GM12878 (cell line): ENCODE measurements at regions not wholly inside any gene's neighbourhood (a gene's known extent, or its start where the extent isn't known, plus 50 kb on each side); places are given as distances from the start of the nearest gene placed in this dataset.

Experiments used
- ATAC-seq: fragments of 200-7000 bp; cut with Tn5 transposase; 3 replicates; pipeline ENCODE4 v1.9.1; 2020; ENCODE audit warnings: mild to moderate bottlenecking, moderate library complexity
- BruUV-seq: library from RNA; stranded (reverse); fragments of 400-500 nt; replicated peaks from 2 replicates; lab custom pipeline; 2021; lab: Mats Ljungman, UMichigan
- CTCF ChIA-PET: fragments of 300-600 bp; sonication (Branson Sonifier 250); formaldehyde crosslinking; extraction: SDS; loops from one replicate; lab custom pipeline; 2021; ENCODE audit warnings: inconsistent platforms; lab: Yijun Ruan, JAX
- POLR2A ChIA-PET: fragments of 350-600 bp; formaldehyde crosslinking; extraction: SDS; loops from one replicate; lab custom pipeline; 2021; ENCODE audit warnings: inconsistent platforms; lab: Charles Lee
- RAD21 ChIA-PET: fragments of 300-600 bp; sonication (Branson Sonifier 250); formaldehyde crosslinking; loops from one replicate; lab custom pipeline; 2023; ENCODE audit warnings: antibody characterized with exemption; ENCODE audit not compliant: unreplicated experiment; lab: Charles Lee
- SMC1A ChIA-PET: fragments of 300-600 bp; sonication (Branson Sonifier 250); formaldehyde crosslinking; loops from one replicate; lab custom pipeline; 2023; ENCODE audit not compliant: unreplicated experiment, uncharacterized antibody; lab: Charles Lee
- DNase-seq: peaks from one replicate; pipeline ENCODE4 v3.0.0-alpha.2; 2011; ENCODE audit warnings: low read depth, low spot score
- FAIRE-seq: peaks from 3 replicates; lab custom pipeline; 2011; peaks lifted over from hg19 to GRCh38; lab: Jason Lieb, UNC
- H2AFZ ChIP-seq: 2 replicates; pipeline ENCODE4 v1.6.0; 2011; ENCODE audit warnings: low read depth, low read length, control low read depth; ENCODE audit not compliant: control insufficient read depth
- H3K27ac ChIP-seq: 2 replicates; pipeline ENCODE4 v1.5.1; 2011; ENCODE audit warnings: control low read depth; ENCODE audit not compliant: control insufficient read depth, insufficient read depth
- H3K27me3 ChIP-seq, 2 experiments: replicated peaks in 1 of 2; 2 replicates each; pipeline versions ENCODE4 v1.6.0 to v1.6.1; 2011; ENCODE audit warnings: low read length in 1 of 2; ENCODE audit not compliant: control insufficient read depth in 2 of 2, insufficient read depth in 2 of 2
- H3K36me3 ChIP-seq, 2 experiments: 2 replicates each; pipeline ENCODE4 v1.5.1; 2011; ENCODE audit warnings: low read length in 1 of 2; ENCODE audit not compliant: control insufficient read depth in 2 of 2, insufficient read depth in 2 of 2
- H3K4me1 ChIP-seq: 2 replicates; pipeline ENCODE4 v1.6.1; 2011; ENCODE audit warnings: mild to moderate bottlenecking, low read length, moderate library complexity, mixed read lengths; ENCODE audit not compliant: control insufficient read depth, insufficient read depth
- H3K4me2 ChIP-seq: 2 replicates; pipeline ENCODE4 v1.6.0; 2011; ENCODE audit warnings: control low read depth; ENCODE audit not compliant: control insufficient read depth, insufficient read depth
- H3K4me3 ChIP-seq: fragments of 200-600 bp; sonication (generic); 2 replicates; pipeline ENCODE4 v1.5.1; 2016
- H3K79me2 ChIP-seq: 2 replicates; pipeline ENCODE4 v1.6.0; 2011; ENCODE audit warnings: low read length; ENCODE audit not compliant: control insufficient read depth, insufficient read depth
- H3K9ac ChIP-seq: 2 replicates; pipeline ENCODE4 v1.8.0; 2011; ENCODE audit warnings: low read length, control low read depth, mixed read lengths; ENCODE audit not compliant: control insufficient read depth, insufficient read depth
- H3K9me3 ChIP-seq: replicated peaks from 3 replicates; pipeline ENCODE4 v1.5.1; 2011; ENCODE audit warnings: mild to moderate bottlenecking, low read length; ENCODE audit not compliant: control insufficient read depth, insufficient read depth
- H4K20me1 ChIP-seq: 2 replicates; pipeline ENCODE4 v1.6.0; 2011; ENCODE audit not compliant: control insufficient read depth, insufficient read depth
- GABPA ChIP-seq: IDR thresholded peaks from 2 replicates; pipeline ENCODE4 v1.6.1; 2014; ENCODE audit warnings: antibody characterized with exemption, low read depth, mild to moderate bottlenecking, inconsistent platforms
- STAT1 ChIP-seq: fragments of 450-650 bp; conservative IDR thresholded peaks from 2 replicates; pipeline ENCODE4 v1.6.1; 2014; ENCODE audit warnings: antibody characterized with exemption, mild to moderate bottlenecking
- WGBS: methylation state at CpG from one replicate; pipeline ENCODE4 v1.1.6; 2016; ENCODE audit warnings: low lambda C conversion rate; ENCODE audit not compliant: insufficient replicate concordance, insufficient coverage; ENCODE audit errors: missing lambda C conversion rate; 5-methylcytosine and 5-hydroxymethylcytosine counted together
- in situ Hi-C: fragments of 300-500 bp; cut with MboI; formaldehyde crosslinking; loops from 9 replicates; pipeline ENCODE4 v1.14.3; 2018; ENCODE audit warnings: mixed read lengths
- intact Hi-C: fragments of 100-400 bp; cut with micrococcal nuclease; formaldehyde crosslinking; loops from one replicate; pipeline ENCODE4 v1.14.2; 2022; ENCODE audit not compliant: unreplicated experiment
- TF ChIP-seq, protein P1 (sequence below): IDR thresholded peaks from 2 replicates; pipeline ENCODE4 v1.6.1; 2012; ENCODE audit warnings: low read length, inconsistent platforms

DNA sequence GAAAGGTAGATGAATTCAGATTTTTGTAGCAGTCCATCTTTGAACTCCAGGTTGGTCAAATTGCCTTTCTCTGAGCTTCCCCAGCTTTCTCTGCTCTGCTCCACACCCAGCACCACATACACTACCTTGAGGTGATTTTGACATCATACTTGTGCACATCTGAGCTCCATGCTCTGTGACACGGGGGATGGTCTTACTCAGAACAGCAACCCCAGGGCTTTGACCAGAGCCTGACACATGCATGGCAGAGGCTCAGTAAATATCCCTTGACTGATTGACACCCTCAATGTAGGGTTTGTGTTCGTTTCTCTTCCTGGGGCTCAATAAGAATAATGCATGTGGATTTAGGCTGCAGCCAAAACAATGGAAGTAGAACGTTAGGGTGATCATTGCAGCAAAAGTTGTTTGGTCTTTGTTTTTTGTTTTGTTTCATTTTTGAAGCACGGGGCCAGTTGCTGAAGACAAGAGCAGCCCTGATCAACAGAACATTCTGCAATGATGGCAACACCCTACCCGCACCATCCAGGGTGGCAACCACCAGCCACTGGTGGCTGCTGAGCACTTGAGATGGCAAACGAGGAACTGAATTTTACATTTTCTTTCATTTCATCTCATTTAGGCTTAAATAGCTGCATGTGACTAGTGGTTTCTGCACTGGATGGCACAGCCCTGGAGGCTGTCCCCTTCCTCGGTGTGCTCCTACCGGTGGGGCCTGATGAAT lies 224.8 kb upstream of the TNRC6C start:
- DNase-seq (no peak), FAIRE-seq (no peak), ATAC-seq (no peak)
- BruUV-seq = no TSS peak
- Histone ChIP-seq H3K27ac (no peak overlapping the region), H4K20me1 (no peaks in the 10 kb centered on the region), H2AFZ (no peak overlapping the region), H3K4me1 (no peaks in the 10 kb centered on the region), H3K9me3 (peaks cover 4% of the 10 kb centered on the region; the same call in 1 of the 3 replicates), H3K9ac (no peak overlapping the region), H3K27me3 (no peaks in the 10 kb centered on the region; a peak in 1 of 4 replicates), H3K4me3 (no peak overlapping the region), H3K36me3 (no peaks in the 10 kb centered on the region), H3K79me2 (no peaks in the 10 kb centered on the region), H3K4me2 (no peak overlapping the region)
- SMC1A ChIA-PET = no interaction called here
- in situ Hi-C loops = no loop called here
- CTCF ChIA-PET = no interaction called here
- POLR2A ChIA-PET = no interaction called here
- no peak for TF ChIP-seq STAT1
- WGBS = 43% methylated on average over 8 of the region's 8 CpGs
- RAD21 ChIA-PET = no interaction called here
- intact Hi-C loops = no loop called here

DNA sequence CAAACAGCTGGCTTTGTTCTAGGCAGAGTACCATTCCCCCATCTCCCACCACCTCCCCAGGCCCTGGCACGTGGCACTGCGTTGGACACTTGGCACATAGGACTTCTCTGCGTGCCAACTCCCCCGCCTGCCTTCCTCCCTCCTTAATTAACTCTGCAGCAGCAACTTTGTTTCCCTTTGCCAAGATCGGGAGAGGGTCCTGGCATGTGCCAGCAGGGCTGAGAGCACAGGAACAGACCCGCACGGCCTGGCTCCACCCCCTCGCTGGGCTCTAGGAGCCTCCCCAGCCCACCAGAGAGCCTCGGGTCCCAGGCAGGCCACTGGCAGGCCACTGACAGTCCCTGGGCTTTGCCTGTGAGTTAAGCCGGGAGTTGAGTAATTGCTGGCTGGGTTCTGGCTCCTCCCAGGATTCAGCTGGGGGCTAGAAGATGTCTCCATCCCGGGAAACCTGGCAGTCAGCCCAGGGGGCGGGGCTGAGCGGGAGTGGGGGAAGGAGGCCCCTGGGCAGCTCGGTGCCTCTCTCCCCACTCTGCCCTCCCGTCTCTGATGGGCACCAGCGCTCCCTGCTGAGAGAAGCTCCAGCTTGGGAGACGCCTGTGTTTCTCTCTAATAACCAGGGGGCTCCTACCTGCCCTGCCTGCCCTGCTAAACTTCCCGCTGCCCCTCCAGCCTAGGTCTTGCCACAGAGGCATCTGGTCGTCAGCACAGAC lies 224.0 kb upstream of the TNRC6C start:
- Histone ChIP-seq H3K9me3 (peaks cover 4% of the 10 kb centered on the region; the same call in 1 of the 3 replicates), H3K79me2 (no peaks in the 10 kb centered on the region), H3K4me1 (no peaks in the 10 kb centered on the region), H3K9ac (no peak overlapping the region), H3K4me2 (no peak overlapping the region), H3K36me3 (no peaks in the 10 kb centered on the region), H3K27me3 (no peaks in the 10 kb centered on the region; a peak in 2 of 4 replicates), H3K4me3 (no peak overlapping the region), H2AFZ (no peak overlapping the region), H3K27ac (no peak overlapping the region), H4K20me1 (no peaks in the 10 kb centered on the region)
- ChIA-PET POLR2A (no interaction called here), SMC1A (no interaction called here), RAD21 (no interaction called here), CTCF (no interaction called here)
- intact Hi-C loops = no loop called here
- ATAC-seq (no peak), DNase-seq (no peak), FAIRE-seq (no peak)
- in situ Hi-C loops = no loop called here
- TF ChIP-seq GABPA = no peak
- TF ChIP-seq, protein P1, sequence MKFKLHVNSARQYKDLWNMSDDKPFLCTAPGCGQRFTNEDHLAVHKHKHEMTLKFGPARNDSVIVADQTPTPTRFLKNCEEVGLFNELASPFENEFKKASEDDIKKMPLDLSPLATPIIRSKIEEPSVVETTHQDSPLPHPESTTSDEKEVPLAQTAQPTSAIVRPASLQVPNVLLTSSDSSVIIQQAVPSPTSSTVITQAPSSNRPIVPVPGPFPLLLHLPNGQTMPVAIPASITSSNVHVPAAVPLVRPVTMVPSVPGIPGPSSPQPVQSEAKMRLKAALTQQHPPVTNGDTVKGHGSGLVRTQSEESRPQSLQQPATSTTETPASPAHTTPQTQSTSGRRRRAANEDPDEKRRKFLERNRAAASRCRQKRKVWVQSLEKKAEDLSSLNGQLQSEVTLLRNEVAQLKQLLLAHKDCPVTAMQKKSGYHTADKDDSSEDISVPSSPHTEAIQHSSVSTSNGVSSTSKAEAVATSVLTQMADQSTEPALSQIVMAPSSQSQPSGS = no peak
- no TSS peak for BruUV-seq
- WGBS = 12% methylated on average over 19 of the region's 19 CpGs
